HFFc6 (cell line): ENCODE measurements at regions not wholly inside any gene's neighbourhood (a gene's known extent, or its start where the extent isn't known, plus 50 kb on each side); places are given as distances from the start of the nearest gene placed in this dataset.

Experiments
- DNase-seq: peaks from one replicate; pipeline ENCODE4 v3.0.0-alpha.2; 2018
- H3K27ac Mint-ChIP-seq: 2 replicates; pipeline ENCODE4 v1.8.0; 2020; ENCODE audit warnings: mild to moderate bottlenecking, mixed read lengths
- H3K27me3 Mint-ChIP-seq: 2 replicates; pipeline ENCODE4 v1.8.0; 2021; ENCODE audit warnings: mild to moderate bottlenecking, moderate library complexity, mixed read lengths; ENCODE audit not compliant: insufficient read depth
- H3K36me3 Mint-ChIP-seq: 2 replicates; pipeline ENCODE4 v1.8.0; 2021; ENCODE audit warnings: low read depth, mixed read lengths
- H3K4me1 Mint-ChIP-seq: 2 replicates; pipeline ENCODE4 v1.8.0; 2020; ENCODE audit warnings: low read depth, mixed read lengths
- H3K4me3 Mint-ChIP-seq: 2 replicates; pipeline ENCODE4 v1.8.0; 2020; ENCODE audit warnings: mild to moderate bottlenecking, moderate library complexity, mixed read lengths
- H3K9me3 Mint-ChIP-seq: 2 replicates; pipeline ENCODE4 v1.8.0; 2020; ENCODE audit warnings: mild to moderate bottlenecking, mixed read lengths
- CTCF ChIP-seq: fragments of 200-600 bp; sonication (generic); IDR thresholded peaks from 2 replicates; pipeline ENCODE4 v1.5.0; 2021; ENCODE audit warnings: antibody characterized with exemption, mild to moderate bottlenecking

- H3K27me3 Mint-ChIP-seq = no peaks in the 10 kb centered on the region
- H3K9me3 Mint-ChIP-seq = no peaks in the 10 kb centered on the region
- peaks cover 21% of the 10 kb centered on the region for H3K36me3 Mint-ChIP-seq
- H3K4me3 Mint-ChIP-seq = no peak overlapping the region
- H3K4me1 Mint-ChIP-seq = peaks cover 63% of the 10 kb centered on the region
- H3K27ac Mint-ChIP-seq = 0 out of 2 replicates have a peak overlapping the region, but pooled peaks have one; percentile 5
- TF ChIP-seq CTCF = no peak
- DNase-seq = no peak
Measured at GRCh38 chr11:105241136-105241535, 101.6 kb upstream of the CARD18 start.

- H3K27ac Mint-ChIP-seq = peak overlapping the region; percentile 47
- H3K4me1 Mint-ChIP-seq = peaks cover 27% of the 10 kb centered on the region
- no peaks in the 10 kb centered on the region for H3K27me3 Mint-ChIP-seq
- peak overlapping the region; percentile 35; the same call in 1 of the 2 replicates for H3K4me3 Mint-ChIP-seq
- H3K36me3 Mint-ChIP-seq = peaks cover 15% of the 10 kb centered on the region
- no peaks in the 10 kb centered on the region for H3K9me3 Mint-ChIP-seq
- no peak for TF ChIP-seq CTCF
- peak; percentile 58 for DNase-seq
Measured at GRCh38 chr11:105236664-105237063, 97.1 kb upstream of the CARD18 start.

DNA sequence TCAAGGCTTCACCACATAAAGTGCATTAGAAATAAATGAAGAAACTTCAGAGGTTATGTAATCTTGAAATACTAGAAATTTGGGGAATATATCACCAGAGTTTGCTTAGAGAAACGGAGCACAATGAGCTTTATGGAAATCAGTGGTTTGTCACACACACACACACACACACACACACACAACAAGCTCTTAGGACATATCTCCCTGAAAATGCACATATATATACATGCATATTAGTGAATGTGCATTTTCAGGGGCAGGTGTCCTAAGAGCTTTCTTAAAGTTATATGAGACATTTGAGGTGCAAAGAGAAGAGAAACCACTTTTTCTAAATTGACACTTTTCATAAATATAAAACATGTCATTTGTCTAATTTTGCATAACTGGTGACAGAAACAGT lies 93.7 kb upstream of the CARD18 start:
- Mint-ChIP-seq H3K9me3 (no peaks in the 10 kb centered on the region), H3K4me1 (peaks cover 43% of the 10 kb centered on the region), H3K4me3 (no peak overlapping the region), H3K27me3 (no peaks in the 10 kb centered on the region), H3K27ac (no peak overlapping the region), H3K36me3 (no peaks in the 10 kb centered on the region)
- TF ChIP-seq CTCF = no peak
- DNase-seq = no peak

DNA sequence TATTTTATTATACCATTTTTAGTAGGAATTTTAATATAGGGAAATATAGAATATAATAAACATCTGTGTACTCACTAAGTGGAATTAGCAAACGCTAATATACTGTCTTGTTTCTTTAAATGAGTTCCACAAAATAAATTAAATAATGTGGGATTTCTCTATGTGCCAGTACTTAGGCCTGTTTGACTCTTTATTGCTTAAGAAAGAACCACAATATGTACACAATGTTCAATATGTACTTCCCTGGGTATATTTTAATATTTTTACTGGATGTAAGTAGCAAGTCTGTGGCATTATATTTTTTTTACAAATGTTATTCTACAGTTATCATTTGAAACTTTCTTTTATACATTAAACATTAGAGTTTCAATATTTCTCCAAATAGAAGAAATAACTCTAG lies 92.5 kb upstream of the CARD18 start:
- H3K27me3 Mint-ChIP-seq = no peaks in the 10 kb centered on the region
- DNase-seq = no peak
- TF ChIP-seq CTCF = no peak

DNA sequence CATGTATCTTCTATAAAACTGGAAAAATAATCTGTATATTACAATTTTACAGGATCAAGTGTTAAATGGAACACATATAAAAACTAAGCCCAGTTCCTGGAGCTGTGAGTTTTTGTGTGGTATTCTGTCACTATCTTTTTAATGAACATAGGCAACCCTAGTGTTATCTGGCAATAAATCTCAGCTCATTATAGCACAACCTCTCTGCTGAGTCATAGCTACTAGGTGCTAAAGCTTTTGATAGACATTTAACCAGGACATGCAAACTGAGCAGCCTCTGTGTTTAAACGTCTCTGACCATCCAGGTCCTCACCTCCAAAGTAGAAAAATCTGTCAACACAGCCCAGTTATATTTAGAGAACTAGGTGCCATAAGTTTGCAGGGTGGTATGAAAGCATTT lies 91.0 kb upstream of the CARD18 start:
- H3K4me1 Mint-ChIP-seq = peaks cover 36% of the 10 kb centered on the region
- no peaks in the 10 kb centered on the region for H3K27me3 Mint-ChIP-seq
- no peak for TF ChIP-seq CTCF
- no peak overlapping the region for H3K4me3 Mint-ChIP-seq
- no peak for DNase-seq
- no peaks in the 10 kb centered on the region for H3K36me3 Mint-ChIP-seq
- no peak overlapping the region for H3K27ac Mint-ChIP-seq
- no peaks in the 10 kb centered on the region for H3K9me3 Mint-ChIP-seq

More for the DNA sequence above, 92.5 kb upstream of the CARD18 start:
- H3K9me3 Mint-ChIP-seq = no peaks in the 10 kb centered on the region
- H3K27ac Mint-ChIP-seq = no peak overlapping the region
- H3K4me3 Mint-ChIP-seq = no peak overlapping the region
- no peaks in the 10 kb centered on the region for H3K36me3 Mint-ChIP-seq
- peaks cover 39% of the 10 kb centered on the region for H3K4me1 Mint-ChIP-seq

- no peak for TF ChIP-seq CTCF
- no peak for DNase-seq
- no peaks in the 10 kb centered on the region for H3K27me3 Mint-ChIP-seq
- no peak overlapping the region for H3K27ac Mint-ChIP-seq
- no peaks in the 10 kb centered on the region for H3K9me3 Mint-ChIP-seq
- H3K4me3 Mint-ChIP-seq = no peak overlapping the region
- no peaks in the 10 kb centered on the region for H3K36me3 Mint-ChIP-seq
- peaks cover 41% of the 10 kb centered on the region for H3K4me1 Mint-ChIP-seq
Measured at GRCh38 chr11:105229761-105230160, 90.2 kb upstream of the CARD18 start.
